Stimulated activated CD8-positive, alpha-beta memory T cell treated with anti-CD3 and anti-CD28 coated beads, Interleukin-4, amount 100 ng/mL, for 1 hour (primary cell): ENCODE measurements at regions not wholly inside any gene's neighbourhood (a gene's known extent, or its start where the extent isn't known, plus 50 kb on each side); places are given as distances from the start of the nearest gene placed in this dataset.
A peak's percentile ranks its signal among the peaks of the same experiment; 100 is the strongest.
"Not testable (repeated sequence)": the region's sequence is repeated elsewhere in the genome, so short reads cannot be mapped to it uniquely, and the experiment has no call there.

ENCODE experiments used
- DNase-seq, 2 donors: peaks; one replicate each; pipeline ENCODE4 v3.0.0-alpha.2; 2020; ENCODE audit warnings: low read depth in 2 of 2, low spot score in 1 of 2

DNA sequence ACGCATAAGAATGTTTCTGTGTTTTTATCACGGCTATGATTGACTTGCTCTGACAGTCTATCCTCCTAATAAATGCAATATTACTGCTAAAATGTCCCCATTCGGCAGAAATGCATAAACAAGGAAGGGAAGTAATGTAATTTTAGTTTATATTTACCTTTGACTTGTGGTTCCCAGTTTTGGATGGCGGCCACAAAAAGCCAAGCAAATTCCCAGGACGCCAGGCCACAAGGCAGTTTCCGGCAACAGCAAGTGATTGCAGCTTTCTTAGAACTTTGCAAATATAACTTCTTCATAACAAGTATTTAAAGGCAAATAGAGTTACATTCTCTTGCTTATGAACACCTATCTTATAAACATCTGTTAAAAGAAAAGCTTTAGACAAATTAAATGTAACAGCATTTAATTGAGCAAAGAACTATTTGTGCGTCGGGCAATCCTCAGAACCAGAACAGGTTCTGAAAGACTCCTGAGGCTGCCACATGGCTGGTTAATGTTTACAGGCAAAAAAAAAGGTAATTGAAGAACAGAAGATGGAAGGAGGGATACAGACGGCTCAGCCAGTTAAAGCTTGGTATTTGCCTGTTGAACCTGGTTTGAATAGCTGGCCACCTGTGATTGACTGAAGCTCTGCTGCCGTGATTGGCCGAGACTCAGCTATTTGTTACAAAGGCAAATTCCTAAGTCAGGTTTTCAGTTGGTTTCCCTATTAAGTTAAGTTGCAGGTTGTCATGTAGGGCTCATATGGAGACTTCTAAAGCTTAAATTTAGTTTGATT, 80.8 kb downstream of the C21orf91 start:
- no peak for DNase-seq

DNA sequence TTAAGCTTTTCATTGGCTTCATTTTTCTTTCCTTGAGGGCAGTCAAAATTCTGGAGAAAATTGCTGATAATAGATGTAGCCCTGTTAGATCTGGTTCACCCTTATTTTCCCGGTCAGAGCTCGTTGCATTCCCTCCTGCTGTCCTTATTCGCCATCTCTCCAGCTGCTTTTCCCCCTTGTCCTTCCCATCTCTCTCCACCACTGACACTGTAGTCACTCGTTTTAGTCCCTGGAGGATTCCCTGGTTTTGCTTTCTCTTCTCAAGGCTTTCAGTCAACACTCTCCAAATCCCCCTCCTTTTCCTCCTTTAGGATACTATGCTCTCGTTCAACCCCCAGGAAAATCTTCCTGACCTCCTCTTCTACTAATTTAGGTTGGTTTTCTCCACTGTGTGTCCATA, 83.1 kb downstream of the C21orf91 start:
- no peak for DNase-seq

DNA sequence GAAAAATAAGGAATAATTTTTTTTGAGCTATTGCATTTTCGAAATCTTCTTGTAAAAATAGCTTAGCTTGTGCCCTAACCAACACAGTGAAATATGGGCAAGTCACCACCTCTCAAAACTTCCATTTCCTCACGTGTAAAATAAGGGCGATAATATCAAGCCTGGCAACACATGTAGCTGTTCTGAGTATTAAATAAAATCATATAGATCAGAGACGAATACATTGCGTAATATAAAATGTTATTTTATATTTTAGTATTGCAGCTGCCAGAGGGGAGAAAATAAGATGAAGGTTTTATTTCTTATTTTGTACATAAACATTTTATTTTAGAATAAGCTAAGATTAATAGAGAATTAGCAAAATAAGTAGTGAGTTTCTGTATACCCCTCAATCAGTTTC, 85.9 kb downstream of the C21orf91 start:
- DNase-seq, result no peak

DNA sequence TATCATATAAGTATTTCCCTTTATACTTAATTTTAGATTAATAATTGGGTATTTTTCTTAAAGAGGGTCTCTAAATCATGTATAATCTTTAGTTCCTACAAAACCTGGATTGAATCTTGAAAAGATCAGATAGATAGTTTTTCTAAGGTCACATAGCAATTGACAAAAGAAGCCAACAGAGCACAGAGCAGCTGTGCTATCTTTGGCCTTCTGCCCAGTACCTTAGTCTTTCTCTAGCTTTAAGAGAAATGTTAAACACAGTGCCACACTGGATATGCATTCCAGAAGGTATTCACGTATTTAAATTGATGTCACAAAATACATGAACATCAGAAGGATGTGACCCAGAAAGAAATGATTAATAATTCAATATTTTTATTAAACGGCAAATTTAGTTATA, 86.8 kb downstream of the C21orf91 start:
- no peak for DNase-seq

DNA sequence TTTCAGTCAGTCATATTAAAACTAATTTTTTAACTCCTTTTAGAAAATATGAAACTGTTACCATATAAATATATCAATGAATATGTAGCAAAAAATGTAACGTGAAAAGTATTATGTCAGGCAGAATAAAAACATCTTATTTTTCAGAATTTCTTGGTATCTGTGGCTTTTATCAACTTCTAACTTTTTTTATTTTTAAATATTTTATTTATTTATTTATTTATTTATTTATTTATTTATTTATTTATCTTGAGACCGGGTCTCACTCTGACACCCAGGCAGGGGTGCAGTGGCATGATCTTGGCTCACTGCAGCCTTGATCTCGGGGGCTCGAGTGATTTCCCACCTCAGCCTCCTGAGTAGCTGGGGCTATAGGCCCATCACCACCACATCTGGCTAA, 87.6 kb downstream of the C21orf91 start:
- DNase-seq, result no peak

DNA sequence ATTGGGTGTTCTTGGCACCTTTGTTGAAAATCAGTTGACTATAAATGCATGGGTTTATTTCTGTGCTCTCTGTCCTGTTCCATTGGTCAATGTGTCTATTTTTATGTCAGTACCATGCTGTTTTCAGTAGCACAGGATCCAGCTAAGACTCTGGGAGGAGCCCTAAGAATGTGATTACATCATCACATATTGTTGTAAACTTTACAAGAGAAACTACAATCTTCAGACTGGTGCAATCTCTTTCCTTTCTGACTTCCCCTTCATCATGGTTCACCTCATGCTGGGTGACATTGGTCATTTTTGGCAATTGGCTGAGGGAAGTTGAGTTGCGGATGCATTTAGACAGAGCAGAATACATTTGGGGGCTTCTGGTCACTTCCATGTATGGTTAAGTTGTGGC, 88.4 kb downstream of the C21orf91 start:
- DNase-seq, result no peak

DNA sequence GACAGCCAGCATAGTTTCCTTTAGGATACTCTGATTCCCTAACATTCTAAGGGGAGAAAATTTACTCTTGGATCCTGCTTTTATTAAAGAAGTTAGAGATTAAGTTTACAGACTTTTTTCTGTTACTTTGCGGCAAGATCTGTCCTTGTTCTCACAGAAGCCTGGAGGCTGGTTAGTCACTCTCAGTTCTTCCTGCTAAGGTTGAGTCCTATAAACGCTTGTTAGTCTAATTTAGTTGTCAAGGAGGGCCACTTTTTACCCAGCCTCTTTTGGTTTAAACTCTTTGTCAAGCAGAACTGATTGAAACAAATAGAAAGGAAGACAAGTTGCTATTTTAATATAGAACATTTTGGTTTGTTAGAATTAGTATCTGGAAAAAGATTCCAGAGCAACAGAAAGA, 89.7 kb downstream of the C21orf91 start:
- DNase-seq, result no peak

DNA sequence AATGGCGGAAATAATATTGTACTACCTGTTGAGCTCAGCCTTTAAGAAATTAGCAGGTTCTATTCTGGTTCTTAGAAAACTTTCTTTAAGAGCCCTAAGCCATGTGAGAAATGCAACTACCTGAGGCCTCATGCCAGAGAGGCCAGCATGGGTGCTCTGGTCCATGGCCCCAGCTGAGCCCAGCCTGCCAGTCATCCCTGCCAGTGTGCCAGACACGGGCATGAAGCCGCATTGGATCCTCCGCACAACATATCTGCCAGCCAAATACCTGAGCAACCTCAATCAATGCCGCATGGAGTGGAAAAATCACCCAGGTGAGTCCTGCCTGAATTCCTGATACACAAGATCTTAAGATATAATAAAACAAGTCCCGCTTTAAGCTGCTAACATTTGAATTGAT, 91.8 kb downstream of the C21orf91 start:
- no peak for DNase-seq

DNA sequence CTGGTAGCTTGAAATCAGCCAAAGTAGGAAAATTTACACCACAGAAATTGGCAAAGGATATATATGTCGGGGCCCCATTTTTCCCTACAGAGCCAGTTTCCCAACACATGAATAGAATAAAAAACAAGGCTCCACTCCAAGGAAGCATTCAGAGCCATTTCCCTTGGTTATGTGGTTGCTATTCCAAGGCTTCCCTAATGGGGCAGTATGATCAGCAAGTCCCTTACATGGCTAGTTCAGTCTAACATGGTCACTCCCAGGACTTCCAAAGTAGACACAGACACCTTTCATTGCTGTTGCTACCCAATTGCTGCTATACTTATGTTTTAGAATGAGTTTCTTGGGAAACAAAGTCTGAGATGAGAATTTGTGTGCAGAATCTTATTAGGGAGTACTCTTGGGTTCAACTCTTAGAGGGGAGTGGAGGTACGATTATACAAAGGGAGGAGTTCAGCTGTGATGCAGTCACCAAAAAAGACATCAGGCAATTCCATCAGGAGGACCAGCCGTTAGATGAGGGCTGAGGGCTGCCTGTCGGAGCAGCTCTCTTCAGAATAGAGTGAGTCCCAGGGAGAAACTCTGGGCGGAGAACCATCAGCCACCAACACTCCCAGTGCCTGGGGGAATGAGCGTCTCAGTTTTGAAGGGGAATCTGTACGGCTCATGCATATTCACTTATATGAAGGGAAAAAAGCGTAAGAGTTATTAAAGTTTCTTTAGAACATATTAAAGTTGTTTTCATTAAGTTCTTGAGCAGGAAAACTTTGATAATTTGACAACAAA, 92.9 kb downstream of the C21orf91 start:
- no peak for DNase-seq

DNA sequence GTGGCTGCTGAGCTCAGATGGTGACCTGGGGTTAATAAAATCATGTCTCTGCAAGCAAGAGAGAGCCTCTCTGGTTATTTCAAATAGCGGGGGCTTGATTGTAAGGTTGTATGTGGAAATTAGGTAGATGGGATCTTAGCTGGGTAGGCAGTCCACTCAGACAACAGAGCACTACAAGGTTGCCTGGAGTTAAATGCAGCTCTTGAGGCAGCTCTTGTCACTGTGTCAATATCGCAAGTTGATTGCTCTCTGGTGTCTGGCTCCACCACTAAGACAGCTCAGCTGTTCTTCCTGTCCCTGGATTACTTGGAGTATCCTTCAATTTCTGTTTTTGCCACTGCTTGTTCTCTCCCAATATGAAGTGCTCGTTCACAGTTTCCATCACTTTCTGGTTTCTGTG, 93.8 kb downstream of the C21orf91 start:
- DNase-seq, result no peak

DNA sequence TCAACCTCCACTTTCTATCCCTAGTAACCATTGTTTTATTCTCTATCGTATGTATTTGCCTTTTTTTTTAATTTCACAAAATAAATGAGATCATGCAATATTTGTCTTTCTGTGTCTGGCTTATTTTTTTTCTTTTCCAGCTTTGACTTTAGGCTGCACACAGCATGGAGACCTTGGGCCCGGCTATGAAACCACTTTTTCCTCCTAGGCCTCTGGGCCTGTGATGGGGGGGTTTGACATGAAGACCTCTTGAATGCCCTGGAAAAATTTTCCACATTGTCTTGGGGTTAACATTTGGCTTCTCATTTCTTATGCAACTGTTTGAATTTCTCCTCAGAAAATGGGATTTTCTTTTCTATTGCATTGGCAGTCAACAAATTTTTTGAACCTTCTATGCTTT, 100.2 kb upstream of the BTG3 start:
- DNase-seq, result no peak

DNA sequence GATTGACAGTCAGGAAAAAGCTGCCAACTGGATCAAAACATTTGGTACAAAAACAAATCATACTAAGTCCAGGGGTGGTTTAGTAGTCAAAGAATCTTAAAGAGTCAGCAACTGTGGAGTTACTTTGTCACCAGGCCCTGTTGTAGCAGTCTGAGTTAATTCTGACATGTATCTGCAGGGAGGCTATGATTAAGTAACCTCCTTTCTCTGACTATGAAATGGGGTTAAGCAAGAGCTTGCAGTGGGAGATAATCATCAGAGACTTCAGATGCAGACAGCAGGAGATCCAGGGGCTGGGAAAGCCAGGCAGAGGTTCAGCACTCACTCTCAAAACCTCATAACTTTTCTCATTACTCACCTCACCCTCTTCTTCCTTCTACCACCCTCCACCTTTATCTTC, 99.2 kb upstream of the BTG3 start:
- DNase-seq, result no peak

DNA sequence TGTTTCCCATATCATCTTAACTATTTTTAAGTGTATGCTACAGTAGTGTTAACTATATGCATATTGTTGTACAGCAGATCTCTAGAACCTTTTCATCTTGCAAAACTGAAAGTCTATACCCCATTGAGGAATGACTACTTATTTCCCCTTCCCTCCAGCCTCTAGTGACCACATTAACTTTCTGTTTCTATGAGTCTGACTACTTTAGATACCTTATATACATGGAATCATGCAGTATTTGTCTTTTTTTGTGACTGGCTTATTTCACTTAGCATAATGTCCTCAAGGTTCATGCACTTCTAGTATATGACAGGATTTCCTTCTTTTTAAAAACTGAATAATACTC, 96.5 kb upstream of the BTG3 start:
- DNase-seq, result no peak

DNA sequence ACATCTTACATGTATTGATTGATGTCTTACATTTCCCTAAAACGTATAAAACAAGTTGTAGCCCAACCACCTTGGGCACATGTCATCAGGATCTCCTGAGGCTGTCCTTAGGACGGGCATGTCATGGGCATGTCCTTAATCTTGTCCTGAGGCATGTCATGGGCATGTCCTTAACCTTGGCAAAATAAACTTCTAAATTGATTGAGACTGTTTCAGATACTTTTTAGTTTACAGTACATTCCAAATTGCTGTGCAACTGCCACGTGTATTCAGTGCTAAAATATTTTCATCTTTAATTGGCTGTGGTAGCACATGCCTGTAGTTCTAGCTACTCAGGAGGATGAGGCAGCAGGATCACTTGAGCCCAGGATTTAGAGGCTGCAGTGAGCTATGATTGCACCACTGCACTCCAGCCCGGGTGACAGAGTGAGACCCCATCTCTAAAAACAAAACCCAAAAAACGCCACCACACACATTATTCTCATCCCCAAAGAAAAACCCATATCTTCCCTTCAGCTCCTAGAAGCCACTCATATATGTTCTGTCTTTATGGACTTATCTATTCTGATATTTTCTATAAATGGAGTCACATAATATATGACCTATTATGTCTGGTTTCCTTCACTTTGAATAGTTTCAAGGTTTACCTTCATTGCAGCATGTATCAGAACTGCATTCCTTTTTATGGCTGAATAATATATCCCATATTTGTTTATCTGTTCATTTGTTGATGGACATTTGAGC, 96.0 kb upstream of the BTG3 start:
- no peak for DNase-seq

DNA sequence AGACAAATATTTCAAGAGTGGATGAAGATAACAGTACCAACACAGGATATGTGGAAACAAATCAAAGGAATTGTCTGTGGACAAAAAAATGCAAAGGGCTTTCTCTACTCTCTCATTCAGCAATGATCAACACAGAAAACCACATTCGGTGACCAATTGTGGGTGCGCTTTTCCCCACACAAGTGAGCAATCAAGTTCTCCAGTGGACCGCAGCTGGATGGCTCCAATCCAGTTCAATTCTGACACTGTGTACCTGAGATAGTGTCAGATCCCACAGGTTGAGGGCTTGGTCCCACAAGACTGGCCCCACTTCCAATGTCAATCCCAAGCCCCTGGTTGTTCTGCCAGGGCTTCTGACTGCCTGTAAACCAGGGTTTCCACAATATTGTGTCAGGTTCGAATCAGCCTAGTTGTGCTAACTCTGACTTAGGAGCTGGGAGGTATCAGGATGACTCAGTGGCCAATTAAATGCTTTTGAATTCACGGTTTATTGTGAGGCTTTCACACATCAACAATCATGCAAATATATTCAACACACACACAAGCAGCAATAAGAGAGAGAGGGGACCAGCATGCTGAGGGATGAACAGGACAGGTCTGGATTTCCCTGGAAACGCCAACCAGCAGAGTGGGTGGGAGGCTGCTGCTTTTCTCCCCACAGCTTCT, 87.0 kb upstream of the BTG3 start:
- DNase-seq, result no peak

DNA sequence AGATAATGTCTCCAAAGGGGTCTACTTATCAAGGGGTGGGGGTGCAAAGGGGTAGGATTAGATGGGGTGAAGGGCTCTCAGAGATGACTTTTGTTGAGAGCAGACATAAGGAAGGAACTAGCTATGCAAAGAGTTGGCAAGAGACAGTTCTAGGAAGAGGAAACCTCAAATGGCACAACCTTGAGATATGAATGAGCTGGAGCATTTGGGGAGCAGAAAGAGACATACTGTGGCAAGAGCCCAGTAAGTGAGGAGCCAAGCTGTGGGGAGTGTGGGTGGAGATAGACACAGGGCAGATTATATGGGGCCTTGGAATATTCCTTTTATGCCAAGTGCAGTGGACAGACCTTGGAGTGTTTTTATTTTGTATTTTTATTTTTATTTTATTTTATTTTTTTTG, 84.8 kb upstream of the BTG3 start:
- DNase-seq, result no peak

DNA sequence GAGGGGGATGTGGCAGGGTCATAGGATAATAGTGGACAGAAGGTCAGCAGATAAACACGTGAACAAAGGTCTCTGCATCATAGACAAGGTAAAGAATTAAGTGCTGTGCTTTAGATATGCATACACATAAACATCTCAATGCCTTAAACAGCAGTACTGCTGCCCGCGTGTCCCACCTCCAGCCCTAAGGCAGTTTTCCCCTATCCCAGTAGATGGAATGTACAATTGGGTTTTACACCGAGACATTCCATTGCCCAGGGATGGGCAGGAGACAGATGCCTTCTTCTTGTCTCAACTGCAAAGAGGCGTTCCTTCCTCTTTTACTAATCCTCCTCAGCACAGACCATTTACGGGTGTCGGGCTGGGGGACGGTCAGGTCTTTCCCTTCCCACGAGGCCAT, 81.7 kb upstream of the BTG3 start:
- DNase-seq, result not testable (repeated sequence)

DNA sequence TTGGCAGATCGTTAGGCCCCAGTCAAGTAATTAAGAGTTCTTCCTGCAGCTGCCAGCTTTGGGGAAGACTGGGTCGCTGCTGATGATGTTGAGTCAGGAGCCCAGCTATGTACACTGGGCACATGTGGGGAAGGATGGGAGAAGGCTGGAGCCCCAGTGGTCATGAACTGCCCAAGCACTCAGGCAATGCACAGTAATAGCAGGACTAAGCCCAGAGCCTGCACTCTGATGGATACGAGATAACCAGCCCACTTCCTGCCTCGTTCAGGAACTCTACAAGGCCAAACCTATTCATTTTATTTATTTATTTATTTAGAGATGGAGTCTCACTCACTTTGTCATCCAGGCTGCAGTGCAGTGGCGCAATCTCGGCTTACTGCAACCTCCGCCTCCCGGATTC, 81.1 kb upstream of the BTG3 start:
- DNase-seq, result no peak

DNA sequence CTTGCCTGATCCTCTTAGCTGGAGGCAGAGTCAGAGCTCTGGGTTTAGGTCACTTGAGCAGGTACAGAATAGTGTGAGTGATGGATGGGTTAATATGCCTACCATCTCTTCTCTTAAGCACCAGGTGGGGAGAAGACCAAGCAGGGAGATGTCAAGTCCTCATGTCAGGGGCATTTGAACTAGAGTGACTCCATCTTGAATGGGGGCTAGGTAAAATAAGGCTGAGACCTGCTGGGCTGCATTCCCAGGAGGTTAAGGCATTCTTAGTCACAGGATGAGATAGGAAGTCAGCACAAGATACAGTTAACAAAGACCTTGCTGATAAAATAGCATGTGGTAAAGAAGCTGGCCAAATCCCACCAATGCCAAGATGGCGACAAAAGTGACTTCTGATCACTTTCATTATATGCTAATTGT, 77.4 kb upstream of the BTG3 start:
- no peak for DNase-seq

DNA sequence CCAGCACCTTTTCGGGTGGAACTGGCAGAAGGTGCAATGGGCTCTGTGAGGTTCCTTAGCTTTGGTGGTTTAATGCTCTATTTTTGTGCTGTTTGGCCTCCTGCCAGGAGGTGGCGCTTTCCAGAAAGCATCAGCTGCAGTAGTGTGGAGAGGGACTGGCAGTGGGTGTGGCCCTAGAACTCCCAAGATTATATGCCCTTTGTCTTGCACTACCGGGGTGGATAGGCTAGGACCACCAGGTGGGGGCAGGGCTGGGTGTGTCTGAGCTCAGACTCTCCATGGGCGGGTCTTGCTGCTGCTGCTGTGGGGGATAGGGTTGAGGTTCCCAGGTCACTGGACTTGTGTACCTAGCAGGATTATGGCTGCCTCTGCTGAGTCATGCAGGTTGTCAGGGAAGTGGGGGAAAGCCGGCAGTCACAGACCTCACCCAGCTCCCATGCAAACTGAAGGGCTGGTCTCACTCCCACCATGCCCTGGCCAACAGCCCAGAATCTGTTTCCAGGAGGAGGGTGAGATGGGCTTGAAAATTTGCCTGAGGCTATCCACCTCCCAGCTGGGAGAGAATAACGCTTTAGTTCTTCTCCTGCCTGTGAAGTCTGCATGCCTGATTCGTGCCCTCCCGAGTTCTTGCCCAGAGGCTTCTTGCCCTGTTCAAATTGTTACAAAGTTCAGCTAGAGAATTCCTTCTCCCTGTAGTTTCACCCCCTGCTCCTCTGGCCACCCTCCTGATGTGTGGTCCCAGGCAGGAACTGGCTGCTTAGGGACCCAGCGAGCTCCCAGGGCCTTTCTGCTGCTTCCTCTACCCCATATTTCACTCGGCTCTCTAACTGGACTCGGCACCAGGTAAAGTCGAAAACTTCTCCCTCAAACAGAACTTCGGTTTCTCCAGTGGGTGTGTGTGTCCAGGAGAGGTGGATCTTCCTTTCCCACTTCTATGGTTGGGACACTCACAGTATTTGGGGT, 76.5 kb upstream of the BTG3 start:
- peak in 1 of 2 donors; percentile 33 for DNase-seq
